Panc1 (cell line): ENCODE measurements at regions not wholly inside any gene's neighbourhood (a gene's known extent, or its start where the extent isn't known, plus 50 kb on each side); places are given as distances from the start of the nearest gene placed in this dataset.

Source experiments
- POLR2AphosphoS5 ChIP-seq: IDR thresholded peaks from 2 replicates; pipeline ENCODE4 v1.6.1; 2012; ENCODE audit warnings: mild to moderate bottlenecking, low read depth, low read length, moderate library complexity
- TF ChIP-seq, protein P1 (sequence below): fragments of 450-650 bp; IDR thresholded peaks from 2 replicates; pipeline ENCODE4 v1.5.1; 2017; ENCODE audit warnings: mild to moderate bottlenecking

DNA sequence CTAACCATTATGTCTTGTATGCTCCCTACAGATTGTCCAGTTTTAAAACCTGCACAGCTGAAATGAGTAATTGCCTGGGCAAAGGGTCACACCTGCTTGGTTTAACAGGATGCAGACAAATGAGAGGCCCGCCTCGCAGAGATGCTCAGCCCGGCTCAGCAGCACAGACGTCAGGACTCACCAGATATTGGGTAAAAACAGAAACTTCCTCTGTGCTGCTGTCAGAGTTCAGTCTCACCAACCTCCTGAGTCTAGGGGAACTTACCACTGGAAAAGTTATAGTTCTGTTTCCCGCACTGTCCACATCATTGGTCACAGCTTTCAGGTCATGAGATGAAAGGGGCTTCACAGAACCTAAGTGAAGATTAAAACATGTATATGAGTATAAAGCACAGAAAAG lies 152.5 kb downstream of the ESM1 start:
- no peak for TF ChIP-seq POLR2AphosphoS5
- TF ChIP-seq, protein P1, sequence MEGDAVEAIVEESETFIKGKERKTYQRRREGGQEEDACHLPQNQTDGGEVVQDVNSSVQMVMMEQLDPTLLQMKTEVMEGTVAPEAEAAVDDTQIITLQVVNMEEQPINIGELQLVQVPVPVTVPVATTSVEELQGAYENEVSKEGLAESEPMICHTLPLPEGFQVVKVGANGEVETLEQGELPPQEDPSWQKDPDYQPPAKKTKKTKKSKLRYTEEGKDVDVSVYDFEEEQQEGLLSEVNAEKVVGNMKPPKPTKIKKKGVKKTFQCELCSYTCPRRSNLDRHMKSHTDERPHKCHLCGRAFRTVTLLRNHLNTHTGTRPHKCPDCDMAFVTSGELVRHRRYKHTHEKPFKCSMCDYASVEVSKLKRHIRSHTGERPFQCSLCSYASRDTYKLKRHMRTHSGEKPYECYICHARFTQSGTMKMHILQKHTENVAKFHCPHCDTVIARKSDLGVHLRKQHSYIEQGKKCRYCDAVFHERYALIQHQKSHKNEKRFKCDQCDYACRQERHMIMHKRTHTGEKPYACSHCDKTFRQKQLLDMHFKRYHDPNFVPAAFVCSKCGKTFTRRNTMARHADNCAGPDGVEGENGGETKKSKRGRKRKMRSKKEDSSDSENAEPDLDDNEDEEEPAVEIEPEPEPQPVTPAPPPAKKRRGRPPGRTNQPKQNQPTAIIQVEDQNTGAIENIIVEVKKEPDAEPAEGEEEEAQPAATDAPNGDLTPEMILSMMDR: no peak
